ENCODE measurements at regions not wholly inside any gene's neighbourhood (a gene's known extent, or its start where the extent isn't known, plus 50 kb on each side); places are given as distances from the start of the nearest gene placed in this dataset.

- CTCF ChIA-PET = no interaction called here
- no peaks in the 10 kb centered on the region for H3K27me3 Mint-ChIP-seq
These were observed 102.2 kb upstream of the SLC28A3 start for GRCh38 chr9:84442712-84443111.

GRCh38 chr9:84445737-84446136 is 105.2 kb upstream of the SLC28A3 start:
- no peaks in the 10 kb centered on the region for H3K36me3 Mint-ChIP-seq (ENCODE audit: low read depth)

More at GRCh38 chr9:84442712-84443111, 102.2 kb upstream of the SLC28A3 start:
- Mint-ChIP-seq H3K4me1 (ENCODE audit: low read depth) (no peaks in the 10 kb centered on the region), H3K27ac (no peak overlapping the region), H3K9me3 (no peaks in the 10 kb centered on the region), H3K4me3 (no peak overlapping the region), H3K36me3 (ENCODE audit: low read depth) (no peaks in the 10 kb centered on the region)
- ATAC-seq (no peak), DNase-seq (no peak)
- TF ChIP-seq CTCF (IDR thresholded peaks at IDR 0.05) = no peak
- POLR2A ChIA-PET = no interaction called here
- intact Hi-C loops (cut with micrococcal nuclease) = no loop called here

GRCh38 chr9:84447305-84447704 is 106.7 kb upstream of the SLC28A3 start:
- no peak overlapping the region for H3K4me3 Mint-ChIP-seq
- ChIA-PET POLR2A (no interaction called here), CTCF (no interaction called here)
- intact Hi-C loops (cut with micrococcal nuclease) = no loop called here
- H3K9me3 Mint-ChIP-seq = no peaks in the 10 kb centered on the region
- TF ChIP-seq CTCF (IDR thresholded peaks at IDR 0.05) = no peak
- DNase-seq (no peak), ATAC-seq (no peak)
- no peaks in the 10 kb centered on the region for H3K27me3 Mint-ChIP-seq
- no peak overlapping the region for H3K27ac Mint-ChIP-seq
- H3K36me3 Mint-ChIP-seq (ENCODE audit: low read depth) = no peaks in the 10 kb centered on the region
- H3K4me1 Mint-ChIP-seq (ENCODE audit: low read depth) = no peaks in the 10 kb centered on the region

More at GRCh38 chr9:84445737-84446136, 105.2 kb upstream of the SLC28A3 start:
- TF ChIP-seq CTCF (IDR thresholded peaks at IDR 0.05) = no peak
- Mint-ChIP-seq H3K4me3 (no peak overlapping the region), H3K27ac (no peak overlapping the region), H3K27me3 (no peaks in the 10 kb centered on the region), H3K4me1 (ENCODE audit: low read depth) (no peaks in the 10 kb centered on the region), H3K9me3 (no peaks in the 10 kb centered on the region)
- intact Hi-C loops (cut with micrococcal nuclease) = no loop called here
- ChIA-PET POLR2A (no interaction called here), CTCF (no interaction called here)
- ATAC-seq = no peak
- no peak for DNase-seq

- no peak for ATAC-seq
- no peak for TF ChIP-seq CTCF (IDR thresholded peaks at IDR 0.05)
- Mint-ChIP-seq H3K4me1 (ENCODE audit: low read depth) (no peaks in the 10 kb centered on the region), H3K27me3 (no peaks in the 10 kb centered on the region), H3K27ac (no peak overlapping the region), H3K4me3 (no peak overlapping the region), H3K9me3 (no peaks in the 10 kb centered on the region), H3K36me3 (ENCODE audit: low read depth) (no peaks in the 10 kb centered on the region)
- intact Hi-C loops (cut with micrococcal nuclease) = no loop called here
- POLR2A ChIA-PET = no interaction called here
- no peak for DNase-seq
- CTCF ChIA-PET = no interaction called here
These were observed 109.5 kb upstream of the SLC28A3 start for GRCh38 chr9:84450029-84450428.

GRCh38 chr9:84456527-84456926 is 116.0 kb upstream of the SLC28A3 start:
- intact Hi-C loops (cut with micrococcal nuclease) = no loop called here
- H3K9me3 Mint-ChIP-seq = no peaks in the 10 kb centered on the region
- no peak for TF ChIP-seq CTCF (IDR thresholded peaks at IDR 0.05)
- ATAC-seq = no peak
- CTCF ChIA-PET = no interaction called here
- POLR2A ChIA-PET = no interaction called here
- no peaks in the 10 kb centered on the region for H3K4me1 Mint-ChIP-seq (ENCODE audit: low read depth)
- H3K27me3 Mint-ChIP-seq = no peaks in the 10 kb centered on the region
- H3K27ac Mint-ChIP-seq = no peak overlapping the region
- H3K4me3 Mint-ChIP-seq = no peak overlapping the region
- DNase-seq = no peak
- no peaks in the 10 kb centered on the region for H3K36me3 Mint-ChIP-seq (ENCODE audit: low read depth)

All from activated CD8-positive, alpha-beta T cell treated with anti-CD3 and anti-CD28 coated beads for 36 hours (primary cell).